ENCODE measurements at regions not wholly inside any gene's neighbourhood (a gene's known extent, or its start where the extent isn't known, plus 50 kb on each side); places are given as distances from the start of the nearest gene placed in this dataset.

DNA sequence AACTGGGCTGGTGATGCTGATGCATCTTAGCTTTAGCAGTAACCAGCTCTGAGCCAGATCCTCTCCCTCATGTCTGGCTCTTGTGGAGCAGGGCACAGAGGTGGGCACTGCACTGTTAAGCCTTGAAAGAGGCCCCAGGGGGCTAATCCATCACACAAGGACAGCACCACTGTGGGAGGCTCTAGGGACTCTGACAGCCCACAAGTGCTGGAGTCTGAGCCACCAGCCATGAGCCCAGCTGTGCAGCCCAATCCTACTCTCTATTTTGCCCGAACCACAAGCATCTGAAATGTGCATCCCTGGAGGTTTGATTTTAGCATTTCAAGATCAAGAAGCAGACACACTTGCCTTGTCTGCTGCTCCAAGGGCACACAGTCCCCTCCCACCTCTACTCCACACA is 407.1 kb upstream of the TRPC7 start:
- no TSS peak for BruUV-seq (replicated peaks)
- intact Hi-C loops (cut with micrococcal nuclease) = loop anchor here (5.0 kb wide), 1 partner anchor 85 kb away; no protein-coding TSS in a partner anchor
- CTCF ChIA-PET = interaction anchor here (2.6 kb wide), 1 partner anchor 523 kb away, joined by 11 read pairs; no protein-coding TSS in a partner anchor

More for the DNA sequence above, 407.1 kb upstream of the TRPC7 start:
- no peak overlapping the region for H4K5ac ChIP-seq (ENCODE audit: low read depth, low read length)
- no peaks in the 10 kb centered on the region for H3K36me3 ChIP-seq (ENCODE audit: control insufficient read depth, insufficient read depth, low read length)
- no peak overlapping the region for H2BK20ac ChIP-seq (ENCODE audit: low read depth, low read length)
- no peak overlapping the region for H2BK15ac ChIP-seq (ENCODE audit: low read depth, low read length)
- H4K20me1 ChIP-seq (ENCODE audit: insufficient read depth, low read length) = no peaks in the 10 kb centered on the region
- H2AK5ac ChIP-seq (ENCODE audit: low read depth, low read length) = no peak overlapping the region
- ATAC-seq (ENCODE audit: low read depth) (no peak), DNase-seq (no peak)
- POLR2A ChIA-PET (ENCODE audit: unreplicated experiment) = no interaction called here
- no peak overlapping the region for H3K14ac ChIP-seq (replicated peaks; ENCODE audit: low read depth, low read length)
- dilution Hi-C loops (cut with HindIII; ENCODE audit: low sequenced_read_pairs, unreplicated experiment) (no loop called here), in situ Hi-C loops (cut with MboI; ENCODE audit: low sequenced_read_pairs) (no loop called here)
- H2AK9ac ChIP-seq (replicated peaks; ENCODE audit: low read depth, low read length, poor library complexity) = no peak overlapping the region
- WGBS, 2 experiments (ENCODE audit: extremely low coverage in 2 of 2, insufficient read length in 1 of 2) = no CpG with 5 or more reads among the region's 1 CpG
- H3K4me2 ChIP-seq (ENCODE audit: low read depth, low read length) = no peak overlapping the region
- H4K91ac ChIP-seq (ENCODE audit: insufficient read depth, low read depth, low read length) = no peak overlapping the region
- H3K79me1 ChIP-seq (ENCODE audit: low read depth in 1 of 2, low read length in 2 of 2) = no peaks in the 10 kb centered on the region
- H3K27ac ChIP-seq (ENCODE audit: insufficient read depth, low read length) = no peak overlapping the region
- H3K18ac ChIP-seq (ENCODE audit: low read depth, low read length) = no peak overlapping the region
- no peaks in the 10 kb centered on the region for H3K9me1 ChIP-seq (ENCODE audit: insufficient read depth, low read length)
- TF ChIP-seq CHD1 (IDR thresholded peaks at IDR 0.05; ENCODE audit: low read depth, low read length) (no peak), SMC3 (IDR thresholded peaks at IDR 0.05; ENCODE audit: low read depth, low read length) (no peak), MXI1 (IDR thresholded peaks at IDR 0.05; ENCODE audit: borderline replicate concordance, low read depth, low read length) (no peak), RFX5 (IDR thresholded peaks at IDR 0.05; ENCODE audit: low read depth, low read length) (no peak)
- TF ChIP-seq, protein P1, sequence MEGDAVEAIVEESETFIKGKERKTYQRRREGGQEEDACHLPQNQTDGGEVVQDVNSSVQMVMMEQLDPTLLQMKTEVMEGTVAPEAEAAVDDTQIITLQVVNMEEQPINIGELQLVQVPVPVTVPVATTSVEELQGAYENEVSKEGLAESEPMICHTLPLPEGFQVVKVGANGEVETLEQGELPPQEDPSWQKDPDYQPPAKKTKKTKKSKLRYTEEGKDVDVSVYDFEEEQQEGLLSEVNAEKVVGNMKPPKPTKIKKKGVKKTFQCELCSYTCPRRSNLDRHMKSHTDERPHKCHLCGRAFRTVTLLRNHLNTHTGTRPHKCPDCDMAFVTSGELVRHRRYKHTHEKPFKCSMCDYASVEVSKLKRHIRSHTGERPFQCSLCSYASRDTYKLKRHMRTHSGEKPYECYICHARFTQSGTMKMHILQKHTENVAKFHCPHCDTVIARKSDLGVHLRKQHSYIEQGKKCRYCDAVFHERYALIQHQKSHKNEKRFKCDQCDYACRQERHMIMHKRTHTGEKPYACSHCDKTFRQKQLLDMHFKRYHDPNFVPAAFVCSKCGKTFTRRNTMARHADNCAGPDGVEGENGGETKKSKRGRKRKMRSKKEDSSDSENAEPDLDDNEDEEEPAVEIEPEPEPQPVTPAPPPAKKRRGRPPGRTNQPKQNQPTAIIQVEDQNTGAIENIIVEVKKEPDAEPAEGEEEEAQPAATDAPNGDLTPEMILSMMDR (conservative IDR thresholded peaks at IDR 0.05; ENCODE audit: low read depth, low read length) = no peak
- no peak overlapping the region for H2AFZ ChIP-seq (replicated peaks; ENCODE audit: low read length, poor library complexity)
- H2BK120ac ChIP-seq (ENCODE audit: low read depth, low read length) = no peak overlapping the region
- no peaks in the 10 kb centered on the region for H3K4me1 ChIP-seq (ENCODE audit: control insufficient read depth, insufficient read depth, low read length)
- H2BK5ac ChIP-seq (ENCODE audit: low read depth, low read length, poor library complexity, severe bottlenecking) = no peak overlapping the region
- H3K4me3 ChIP-seq (ENCODE audit: insufficient read depth, low read depth, low read length) = no peak overlapping the region
- no peak overlapping the region for H3K9ac ChIP-seq (ENCODE audit: low read depth, low read length)
- H3K4ac ChIP-seq (ENCODE audit: low read depth, low read length) = no peak overlapping the region
- peaks cover 2% of the 10 kb centered on the region for H3K9me3 ChIP-seq (ENCODE audit: control insufficient read depth, insufficient read depth, low read length)
- H3K27me3 ChIP-seq (ENCODE audit: control insufficient read depth, insufficient read depth, low read length) = no peaks in the 10 kb centered on the region
- H4K8ac ChIP-seq (ENCODE audit: low read depth in 2 of 2, low read length in 2 of 2) = no peak overlapping the region
- H3K23ac ChIP-seq (ENCODE audit: low read depth, low read length) = no peak overlapping the region
- H3K56ac ChIP-seq (ENCODE audit: extremely low read depth, insufficient read depth, low read length) = no peak overlapping the region

Data from IMR-90 (cell line).